Smooth muscle cell (in vitro differentiated cells): ENCODE measurements at regions not wholly inside any gene's neighbourhood (a gene's known extent, or its start where the extent isn't known, plus 50 kb on each side); places are given as distances from the start of the nearest gene placed in this dataset.

Source experiments
- DNase-seq: peaks from one replicate; lab custom pipeline; 2025; ENCODE audit not compliant: unreplicated experiment; lab: John Stamatoyannopoulos, UW
- H2AFZ ChIP-seq: fragments of 200-600 bp; sonication (generic); 2 replicates; pipeline ENCODE4 v1.6.0; 2016; ENCODE audit warnings: antibody characterized with exemption, low read depth, mild to moderate bottlenecking
- H3F3A ChIP-seq: fragments of 200-600 bp; sonication (generic); 2 replicates; pipeline ENCODE4 v1.6.0; 2017; ENCODE audit warnings: antibody characterized with exemption, low read depth
- H3K27ac ChIP-seq: fragments of 200-600 bp; sonication (generic); 2 replicates; pipeline ENCODE4 v1.5.1; 2016; ENCODE audit warnings: low read depth, mild to moderate bottlenecking
- H3K27me3 ChIP-seq: fragments of 200-600 bp; sonication (generic); 2 replicates; pipeline ENCODE4 v1.6.1; 2016; ENCODE audit warnings: low read depth, mild to moderate bottlenecking
- H3K36me3 ChIP-seq: fragments of 200-600 bp; sonication (generic); 2 replicates; pipeline ENCODE4 v1.5.1; 2016; ENCODE audit warnings: low read depth
- H3K4me1 ChIP-seq: fragments of 200-600 bp; sonication (generic); 2 replicates; pipeline ENCODE4 v1.5.1; 2016; ENCODE audit warnings: low read depth
- H3K4me2 ChIP-seq: fragments of 200-600 bp; sonication (generic); 2 replicates; pipeline ENCODE4 v1.6.0; 2016; ENCODE audit warnings: mild to moderate bottlenecking
- H3K4me3 ChIP-seq: fragments of 200-600 bp; sonication (generic); 2 replicates; pipeline ENCODE4 v1.5.1; 2016; ENCODE audit warnings: mild to moderate bottlenecking
- H3K79me2 ChIP-seq: fragments of 200-600 bp; sonication (generic); 2 replicates; pipeline ENCODE4 v1.6.0; 2016; ENCODE audit warnings: low read depth, mild to moderate bottlenecking
- H3K9ac ChIP-seq: fragments of 200-600 bp; sonication (generic); 2 replicates; pipeline ENCODE4 v1.6.0; 2016; ENCODE audit warnings: low read depth
- H3K9me3 ChIP-seq: fragments of 200-600 bp; sonication (generic); replicated peaks from 2 replicates; pipeline ENCODE4 v1.5.1; 2016; ENCODE audit warnings: low read depth
- H4K20me1 ChIP-seq: fragments of 200-600 bp; sonication (generic); 2 replicates; pipeline ENCODE4 v1.6.0; 2016; ENCODE audit warnings: low read depth
- WGBS: methylation state at CpG from one replicate; pipeline ENCODE4 v1.1.7; 2016; ENCODE audit warnings: low lambda C conversion rate; 5-methylcytosine and 5-hydroxymethylcytosine counted together
- TF ChIP-seq, protein P1 (sequence below): fragments of 200-600 bp; sonication (generic); IDR thresholded peaks from 2 replicates; pipeline ENCODE4 v1.5.1; 2017; ENCODE audit warnings: borderline replicate concordance, mild to moderate bottlenecking, antibody characterized with exemption; ENCODE audit not compliant: insufficient read depth, poor library complexity, severe bottlenecking

DNA sequence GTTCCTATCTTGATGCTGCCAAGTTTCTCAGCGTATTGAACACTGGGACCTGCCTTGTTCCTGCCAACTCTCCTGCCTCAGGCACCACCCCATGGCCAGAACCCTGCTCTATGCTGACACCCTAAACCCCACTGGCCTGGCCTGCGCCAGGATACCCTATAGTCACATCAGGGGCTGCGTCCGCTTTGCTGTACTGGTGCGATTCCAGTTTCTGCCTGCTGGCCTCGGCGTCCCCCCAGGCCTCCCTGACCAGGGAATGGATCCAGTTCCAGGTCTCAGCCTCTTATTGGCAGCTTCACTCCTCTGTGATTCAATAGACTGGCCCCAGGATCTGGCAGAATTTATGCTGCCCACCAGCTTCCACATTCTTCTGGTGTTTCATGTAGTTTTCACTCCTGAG, 55.0 kb downstream of the GPR6 start:
- TF ChIP-seq, protein P1, sequence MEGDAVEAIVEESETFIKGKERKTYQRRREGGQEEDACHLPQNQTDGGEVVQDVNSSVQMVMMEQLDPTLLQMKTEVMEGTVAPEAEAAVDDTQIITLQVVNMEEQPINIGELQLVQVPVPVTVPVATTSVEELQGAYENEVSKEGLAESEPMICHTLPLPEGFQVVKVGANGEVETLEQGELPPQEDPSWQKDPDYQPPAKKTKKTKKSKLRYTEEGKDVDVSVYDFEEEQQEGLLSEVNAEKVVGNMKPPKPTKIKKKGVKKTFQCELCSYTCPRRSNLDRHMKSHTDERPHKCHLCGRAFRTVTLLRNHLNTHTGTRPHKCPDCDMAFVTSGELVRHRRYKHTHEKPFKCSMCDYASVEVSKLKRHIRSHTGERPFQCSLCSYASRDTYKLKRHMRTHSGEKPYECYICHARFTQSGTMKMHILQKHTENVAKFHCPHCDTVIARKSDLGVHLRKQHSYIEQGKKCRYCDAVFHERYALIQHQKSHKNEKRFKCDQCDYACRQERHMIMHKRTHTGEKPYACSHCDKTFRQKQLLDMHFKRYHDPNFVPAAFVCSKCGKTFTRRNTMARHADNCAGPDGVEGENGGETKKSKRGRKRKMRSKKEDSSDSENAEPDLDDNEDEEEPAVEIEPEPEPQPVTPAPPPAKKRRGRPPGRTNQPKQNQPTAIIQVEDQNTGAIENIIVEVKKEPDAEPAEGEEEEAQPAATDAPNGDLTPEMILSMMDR, result no peak
- DNase-seq, result no peak
- no peaks in the 10 kb centered on the region for H3K79me2 ChIP-seq
- no peaks in the 10 kb centered on the region for H3K27me3 ChIP-seq
- 90% methylated on average over 7 of the region's 7 CpGs for WGBS
- no peak overlapping the region for H3K4me3 ChIP-seq
- no peak overlapping the region for H3K27ac ChIP-seq
- H3K36me3 ChIP-seq, result no peaks in the 10 kb centered on the region
- no peaks in the 10 kb centered on the region for H3K4me1 ChIP-seq
- H3K9ac ChIP-seq, result no peak overlapping the region
- no peak overlapping the region for H2AFZ ChIP-seq
- no peaks in the 10 kb centered on the region for H3F3A ChIP-seq
- H3K4me2 ChIP-seq, result no peak overlapping the region
- H3K9me3 ChIP-seq, result no peaks in the 10 kb centered on the region
- no peaks in the 10 kb centered on the region for H4K20me1 ChIP-seq

DNA sequence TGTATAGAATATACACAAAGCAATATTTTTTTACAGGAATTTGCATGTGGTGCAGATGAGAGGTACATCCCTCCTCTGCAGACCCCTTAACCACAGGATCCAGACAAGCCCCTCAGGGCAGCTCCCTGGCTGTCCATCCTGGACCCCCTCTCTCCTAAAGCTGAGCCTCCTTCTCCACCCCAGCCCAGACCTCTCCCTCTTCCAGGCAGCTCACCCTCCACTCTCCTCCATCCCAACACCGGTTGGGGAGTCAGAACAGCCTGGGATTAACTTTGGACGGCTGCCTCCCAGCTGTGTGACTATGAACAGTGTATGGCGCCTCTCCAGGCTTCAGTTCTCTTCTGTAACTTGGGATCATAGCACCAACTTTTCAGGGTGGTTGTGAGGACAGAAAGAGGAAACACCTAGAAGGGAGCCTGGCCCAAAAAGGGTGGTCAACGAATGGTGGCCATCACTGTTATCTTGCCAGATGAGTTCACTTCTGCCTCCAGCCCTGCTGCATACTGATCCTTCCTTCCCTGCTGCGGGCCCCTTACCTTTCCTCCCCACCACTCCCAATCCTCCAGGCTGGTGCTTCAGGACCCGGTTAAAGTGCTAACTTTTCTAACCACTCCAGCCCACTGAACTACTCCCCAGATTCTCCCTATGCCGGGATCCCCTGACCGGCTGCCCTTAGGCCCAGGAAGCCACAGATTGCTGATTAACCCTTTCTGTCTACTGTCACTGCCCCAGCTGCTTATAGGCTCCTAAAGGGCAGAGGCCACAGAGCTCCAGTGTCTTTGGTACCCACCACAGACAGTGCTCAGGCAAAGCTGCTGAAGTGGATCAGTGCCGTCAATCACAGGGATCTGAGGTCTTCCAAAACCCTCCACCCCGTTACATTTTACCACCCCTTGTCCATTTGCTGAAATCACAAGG, 55.9 kb downstream of the GPR6 start:
- 79% methylated on average over 10 of the region's 10 CpGs for WGBS
- DNase-seq, result no peak
- no peaks in the 10 kb centered on the region for H3K4me1 ChIP-seq
- H3K27ac ChIP-seq, result no peak overlapping the region
- H3K9me3 ChIP-seq, result no peaks in the 10 kb centered on the region
- TF ChIP-seq, protein P1, result no peak
- no peak overlapping the region for H3K4me2 ChIP-seq
- no peaks in the 10 kb centered on the region for H3K27me3 ChIP-seq
- H2AFZ ChIP-seq, result no peak overlapping the region
- H3K79me2 ChIP-seq, result no peaks in the 10 kb centered on the region
- H3K9ac ChIP-seq, result no peak overlapping the region
- no peak overlapping the region for H3K4me3 ChIP-seq
- H3F3A ChIP-seq, result no peaks in the 10 kb centered on the region
- no peaks in the 10 kb centered on the region for H4K20me1 ChIP-seq
- no peaks in the 10 kb centered on the region for H3K36me3 ChIP-seq

DNA sequence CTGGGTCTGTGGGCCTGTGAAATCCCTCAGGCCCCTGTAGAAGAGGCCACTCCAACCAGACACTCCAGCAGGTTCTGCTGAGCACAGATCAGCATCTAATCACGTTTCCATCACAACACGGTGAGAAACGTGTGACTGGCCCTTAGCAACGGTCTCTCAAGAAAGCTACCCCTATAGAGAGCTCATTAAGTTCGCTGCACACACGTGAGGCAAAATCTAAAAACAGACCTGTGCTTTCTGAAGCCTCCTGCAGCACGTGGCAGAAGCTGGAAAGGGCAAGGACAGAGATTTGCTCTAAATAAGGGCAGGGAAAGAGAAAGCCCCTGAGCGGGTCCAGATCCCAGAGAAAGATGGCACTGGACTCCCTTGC, 56.5 kb downstream of the GPR6 start:
- H3K9me3 ChIP-seq, result no peaks in the 10 kb centered on the region
- no peaks in the 10 kb centered on the region for H3K27me3 ChIP-seq
- H2AFZ ChIP-seq, result no peak overlapping the region
- H3K9ac ChIP-seq, result no peak overlapping the region
- TF ChIP-seq, protein P1, result no peak
- H3K4me3 ChIP-seq, result no peak overlapping the region
- no peak overlapping the region for H3K27ac ChIP-seq
- no peaks in the 10 kb centered on the region for H3K4me1 ChIP-seq
- H3K4me2 ChIP-seq, result no peak overlapping the region
- no peaks in the 10 kb centered on the region for H3F3A ChIP-seq
- H3K79me2 ChIP-seq, result no peaks in the 10 kb centered on the region
- no peaks in the 10 kb centered on the region for H3K36me3 ChIP-seq
- no peaks in the 10 kb centered on the region for H4K20me1 ChIP-seq
- DNase-seq, result no peak
- WGBS, result 82% methylated on average over 8 of the region's 8 CpGs

DNA sequence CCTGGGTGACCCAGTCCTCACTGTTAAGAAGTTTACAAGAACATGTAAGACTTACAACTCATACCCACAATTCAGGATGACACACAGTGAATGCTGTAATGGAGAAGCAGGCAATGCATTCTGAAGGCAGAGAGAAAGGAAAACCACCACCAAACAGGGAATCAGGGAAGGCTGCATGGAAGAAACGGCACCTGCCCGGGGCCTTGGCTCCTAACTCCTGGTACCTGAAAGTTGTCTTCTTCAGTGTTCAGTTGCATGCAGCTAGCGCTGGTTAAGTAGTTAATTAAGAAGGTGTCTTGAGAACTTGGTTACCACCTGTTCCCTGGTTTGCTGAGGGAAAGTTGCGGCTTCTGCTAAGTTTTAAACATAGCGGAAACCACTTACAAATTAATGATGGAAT, 57.2 kb downstream of the GPR6 start:
- DNase-seq, result no peak
- Histone ChIP-seq H3K79me2 (no peaks in the 10 kb centered on the region), H3K9ac (no peak overlapping the region), H3K4me3 (no peak overlapping the region), H3K36me3 (no peaks in the 10 kb centered on the region), H3K27ac (no peak overlapping the region), H3K4me2 (no peak overlapping the region), H3K9me3 (no peaks in the 10 kb centered on the region), H3K4me1 (no peaks in the 10 kb centered on the region), H3F3A (no peaks in the 10 kb centered on the region), H3K27me3 (no peaks in the 10 kb centered on the region), H2AFZ (no peak overlapping the region), H4K20me1 (no peaks in the 10 kb centered on the region)
- 97% methylated on average over 5 of the region's 5 CpGs for WGBS
- TF ChIP-seq, protein P1, result no peak
